IMR-90 (cell line): ENCODE measurements at regions not wholly inside any gene's neighbourhood (a gene's known extent, or its start where the extent isn't known, plus 50 kb on each side); places are given as distances from the start of the nearest gene placed in this dataset.

Source experiments
- BHLHE40 ChIP-seq: fragments of 150-350 bp; IDR thresholded peaks from 2 replicates; pipeline ENCODE4 v1.6.1; 2016; ENCODE audit warnings: mild to moderate bottlenecking, low read depth, low read length
- CEBPB ChIP-seq: IDR thresholded peaks from 2 replicates; pipeline ENCODE4 v1.6.1; 2012; ENCODE audit warnings: low read depth, low read length, improper control_type of control experiment
- CTCF ChIP-seq: conservative IDR thresholded peaks from 2 replicates; pipeline ENCODE4 v1.5.1; 2012; ENCODE audit warnings: mild to moderate bottlenecking, low read depth, low read length, improper control_type of control experiment
- FOS ChIP-seq: fragments of 150-350 bp; IDR thresholded peaks from 2 replicates; pipeline ENCODE4 v1.6.1; 2016; ENCODE audit warnings: low read depth, low read length
- MAFK ChIP-seq: IDR thresholded peaks from 2 replicates; pipeline ENCODE4 v1.6.1; 2012; ENCODE audit warnings: low read depth, low read length, improper control_type of control experiment
- MAZ ChIP-seq: IDR thresholded peaks from 2 replicates; pipeline ENCODE4 v1.6.1; 2012; ENCODE audit warnings: low read depth, mild to moderate bottlenecking, low read length, improper control_type of control experiment, moderate library complexity, borderline replicate concordance
- MXI1 ChIP-seq: IDR thresholded peaks from 2 replicates; pipeline ENCODE4 v1.6.1; 2012; ENCODE audit warnings: low read depth, mild to moderate bottlenecking, low read length, moderate library complexity, borderline replicate concordance
- POLR2A ChIP-seq: IDR thresholded peaks from 2 replicates; pipeline ENCODE4 v1.6.1; 2012; ENCODE audit warnings: mild to moderate bottlenecking, low read depth, low read length
- RAD21 ChIP-seq: IDR thresholded peaks from 2 replicates; pipeline ENCODE4 v1.6.1; 2012; ENCODE audit warnings: low read length, improper control_type of control experiment
- RCOR1 ChIP-seq: IDR thresholded peaks from 2 replicates; pipeline ENCODE4 v1.6.1; 2012; ENCODE audit warnings: mild to moderate bottlenecking, low read length, improper control_type of control experiment; ENCODE audit not compliant: insufficient replicate concordance
- SMC3 ChIP-seq: fragments of 150-350 bp; IDR thresholded peaks from 2 replicates; pipeline ENCODE4 v1.6.1; 2016; ENCODE audit warnings: low read depth, mild to moderate bottlenecking, antibody characterized with exemption, low read length, moderate library complexity
- USF2 ChIP-seq: fragments of 150-350 bp; IDR thresholded peaks from 2 replicates; pipeline ENCODE4 v1.6.1; 2017; ENCODE audit warnings: mild to moderate bottlenecking, antibody characterized with exemption, low read length, low read depth

- TF ChIP-seq CTCF (no peak), POLR2A (no peak), MXI1 (no peak), MAZ (no peak), BHLHE40 (no peak), RCOR1 (no peak), USF2 (no peak), SMC3 (no peak), CEBPB (no peak), RAD21 (no peak), MAFK (no peak), FOS (no peak)
Measured at GRCh38 chr2:64404002-64404731, 49.8 kb upstream of the LGALSL start.
